Kidney tubule cell (primary cell): ENCODE measurements at regions not wholly inside any gene's neighbourhood (a gene's known extent, or its start where the extent isn't known, plus 50 kb on each side); places are given as distances from the start of the nearest gene placed in this dataset.

Experiments
- DNase-seq: peaks from one replicate; pipeline ENCODE4 v3.0.0-alpha.2; 2018; ENCODE audit warnings: low spot score

DNA sequence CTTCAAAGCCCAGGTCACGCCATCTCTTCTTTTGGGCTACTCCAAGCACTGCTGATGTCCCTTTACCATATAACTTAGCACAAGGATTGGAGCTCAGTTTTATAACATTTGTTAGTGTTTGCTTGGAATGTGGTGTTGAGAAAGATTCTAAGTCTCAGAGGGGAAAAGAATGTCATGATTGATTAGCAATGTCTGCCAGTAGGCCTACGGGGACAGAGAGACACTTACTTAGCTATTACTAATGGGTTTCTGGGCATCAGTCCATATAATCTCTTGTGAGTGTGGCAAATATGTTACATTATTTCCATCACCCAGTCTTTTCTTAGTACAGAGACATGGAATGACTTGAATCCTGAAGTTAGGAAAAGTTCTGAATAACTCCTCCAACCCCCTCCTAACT is 75.4 kb upstream of the FSHB start:
- no peak for DNase-seq

DNA sequence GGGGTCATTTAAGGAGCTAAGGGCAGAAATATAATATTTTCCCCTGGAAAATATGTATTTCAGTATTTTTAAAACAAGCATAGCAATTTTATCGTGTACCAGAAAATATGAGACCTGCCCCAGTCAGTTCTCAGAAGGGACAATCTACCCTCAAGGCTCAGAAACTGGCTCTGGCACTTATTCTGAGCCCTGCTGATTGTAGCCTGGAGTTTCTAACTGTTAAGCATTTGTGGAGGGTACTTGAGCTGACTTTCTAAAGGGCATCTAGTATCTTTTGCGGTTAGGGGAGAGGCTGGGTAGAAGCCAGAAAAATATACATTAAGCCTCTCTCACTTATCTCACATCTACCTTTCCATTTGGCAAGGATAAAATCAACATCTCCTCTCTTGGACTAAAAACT is 71.3 kb upstream of the FSHB start:
- DNase-seq = no peak

DNA sequence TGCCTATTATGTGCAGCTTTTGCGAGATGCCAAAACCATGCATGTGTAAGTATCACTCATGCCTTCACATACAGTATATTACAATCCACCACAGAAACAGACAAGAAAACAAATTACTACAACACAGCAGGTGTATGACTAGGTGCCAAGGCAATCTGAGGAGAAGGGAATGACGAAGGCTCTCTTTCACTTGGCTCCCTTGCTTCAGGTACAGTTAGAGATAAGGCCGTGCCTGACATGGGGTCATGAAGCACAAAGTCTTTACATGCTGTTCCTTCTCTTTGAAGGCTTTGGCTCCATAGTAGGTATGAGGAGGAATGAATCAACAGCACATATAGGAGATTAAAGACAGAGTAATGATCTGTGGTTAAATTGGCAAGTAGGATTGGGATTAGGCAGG is 65.2 kb upstream of the FSHB start:
- no peak for DNase-seq

- no peak for DNase-seq
These were observed 59.2 kb upstream of the FSHB start for GRCh38 chr11:30171661-30172060.

DNA sequence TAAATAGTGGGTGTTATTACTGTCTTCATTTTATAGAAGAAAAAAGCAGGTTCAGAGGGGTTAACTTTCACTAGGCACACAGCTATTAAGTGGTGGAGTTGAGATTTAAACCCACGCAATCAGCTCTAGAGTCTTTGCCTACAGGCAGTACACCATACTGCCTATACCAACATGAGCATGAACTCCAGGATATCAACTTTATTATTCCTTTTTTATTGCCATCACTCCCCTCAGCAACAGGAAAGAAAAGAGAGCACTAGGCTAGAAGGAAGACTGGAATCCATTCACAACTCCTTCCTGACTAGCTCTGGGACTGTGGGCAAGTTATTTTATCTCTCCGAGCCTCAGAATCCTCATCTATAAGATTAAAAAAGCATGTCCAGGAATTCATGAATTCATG is 58.7 kb upstream of the FSHB start:
- DNase-seq = no peak

DNA sequence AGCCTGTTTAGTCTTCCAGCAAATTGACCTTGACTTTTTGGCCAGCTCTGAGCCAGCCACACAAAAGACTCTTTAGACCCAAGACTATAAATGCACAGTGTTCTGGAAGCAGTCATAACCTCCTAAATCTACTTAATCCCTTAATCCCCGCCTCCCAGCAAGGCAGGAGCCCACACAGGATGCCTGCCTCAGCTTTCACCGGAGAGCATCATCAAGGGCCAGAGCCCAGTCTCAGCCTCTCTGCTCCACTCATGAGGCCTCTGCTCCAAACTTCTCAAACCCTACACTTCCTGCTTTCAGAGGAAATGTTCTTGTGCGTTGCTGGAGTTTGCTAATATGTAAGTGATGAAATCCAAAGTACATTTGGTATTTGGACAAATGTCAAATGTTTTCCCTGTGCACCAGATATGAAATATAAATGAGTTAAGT is 57.9 kb upstream of the FSHB start:
- no peak for DNase-seq

DNA sequence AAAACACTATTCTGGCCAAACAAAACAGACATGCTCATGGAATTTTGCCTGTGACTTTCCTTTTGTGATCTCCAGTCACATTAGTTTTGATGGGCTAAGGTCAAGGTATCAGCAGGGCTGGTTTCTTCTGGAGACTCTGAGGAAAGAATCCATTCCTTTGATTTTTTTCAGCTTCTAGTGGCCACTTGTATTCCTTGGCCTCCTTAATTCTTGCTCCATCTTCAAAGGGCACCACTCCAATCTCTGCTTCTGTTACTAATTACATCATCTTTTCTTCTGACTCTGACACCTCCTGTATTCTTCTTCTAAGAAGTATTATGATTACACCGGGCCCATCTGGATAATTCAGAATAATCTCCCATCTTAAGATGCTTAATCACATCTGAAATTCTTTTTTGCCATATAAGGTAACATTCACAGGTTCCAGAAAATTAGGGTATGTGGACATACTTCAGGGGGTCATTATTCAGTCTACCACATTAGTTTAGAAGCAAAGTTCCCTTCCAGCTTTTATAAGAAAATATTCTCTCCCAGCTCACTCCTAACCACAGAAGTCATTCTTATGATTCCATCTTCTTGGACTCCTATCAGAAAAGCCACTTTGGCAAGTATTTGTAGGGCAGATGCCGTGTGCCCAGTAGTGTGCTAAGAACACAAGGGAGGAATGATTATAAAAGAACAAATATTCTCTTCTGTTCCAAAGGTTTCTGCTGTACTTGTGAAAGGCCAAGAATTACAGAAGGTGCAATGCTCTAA is 56.4 kb upstream of the FSHB start:
- no peak for DNase-seq
